ENCODE measurements at regions not wholly inside any gene's neighbourhood (a gene's known extent, or its start where the extent isn't known, plus 50 kb on each side); places are given as distances from the start of the nearest gene placed in this dataset.

DNA sequence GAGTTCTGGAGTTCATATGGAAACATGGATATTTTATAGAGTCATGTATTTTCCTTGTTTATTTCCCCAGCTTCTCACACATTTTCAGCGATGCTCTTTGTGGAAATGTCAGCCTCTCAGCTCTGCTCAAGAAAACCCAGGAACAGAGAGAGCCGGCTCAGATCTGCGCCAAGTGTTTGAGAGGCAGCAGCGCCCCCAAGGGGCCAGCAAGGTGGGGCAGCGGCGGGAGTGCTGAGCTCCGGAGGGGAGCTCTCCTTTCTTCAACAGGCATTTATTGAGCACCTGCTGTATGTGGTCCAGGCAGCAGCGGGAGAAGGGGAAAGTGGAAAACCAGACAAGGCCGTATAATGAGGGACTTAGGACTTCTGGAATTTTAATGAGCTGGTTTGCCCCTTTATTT lies 421.1 kb upstream of the C16orf82 start:
- TF ChIP-seq, protein P1, sequence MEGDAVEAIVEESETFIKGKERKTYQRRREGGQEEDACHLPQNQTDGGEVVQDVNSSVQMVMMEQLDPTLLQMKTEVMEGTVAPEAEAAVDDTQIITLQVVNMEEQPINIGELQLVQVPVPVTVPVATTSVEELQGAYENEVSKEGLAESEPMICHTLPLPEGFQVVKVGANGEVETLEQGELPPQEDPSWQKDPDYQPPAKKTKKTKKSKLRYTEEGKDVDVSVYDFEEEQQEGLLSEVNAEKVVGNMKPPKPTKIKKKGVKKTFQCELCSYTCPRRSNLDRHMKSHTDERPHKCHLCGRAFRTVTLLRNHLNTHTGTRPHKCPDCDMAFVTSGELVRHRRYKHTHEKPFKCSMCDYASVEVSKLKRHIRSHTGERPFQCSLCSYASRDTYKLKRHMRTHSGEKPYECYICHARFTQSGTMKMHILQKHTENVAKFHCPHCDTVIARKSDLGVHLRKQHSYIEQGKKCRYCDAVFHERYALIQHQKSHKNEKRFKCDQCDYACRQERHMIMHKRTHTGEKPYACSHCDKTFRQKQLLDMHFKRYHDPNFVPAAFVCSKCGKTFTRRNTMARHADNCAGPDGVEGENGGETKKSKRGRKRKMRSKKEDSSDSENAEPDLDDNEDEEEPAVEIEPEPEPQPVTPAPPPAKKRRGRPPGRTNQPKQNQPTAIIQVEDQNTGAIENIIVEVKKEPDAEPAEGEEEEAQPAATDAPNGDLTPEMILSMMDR (IDR thresholded peaks at IDR 0.05; ENCODE audit: low read depth, low read length, poor library complexity, severe bottlenecking) = peak; percentile 85
- no peak for TF ChIP-seq EZH2phosphoT487 (IDR thresholded peaks at IDR 0.05; ENCODE audit: borderline replicate concordance, low read length)
